Skeletal muscle tissue (tissue), 3 donors: ENCODE measurements at regions not wholly inside any gene's neighbourhood (a gene's known extent, or its start where the extent isn't known, plus 50 kb on each side); places are given as distances from the start of the nearest gene placed in this dataset.
"Not testable (repeated sequence)": the region's sequence is repeated elsewhere in the genome, so short reads cannot be mapped to it uniquely, and the experiment has no call there.

ENCODE experiments used
- H3K27ac ChIP-seq: one replicate; pipeline ENCODE4 v1.7.0; 2013; ENCODE audit warnings: mild to moderate bottlenecking, low read depth, low read length, inconsistent platforms
- H3K27me3 ChIP-seq, 3 donors: one replicate each; pipeline ENCODE4 v1.7.0; 2013; ENCODE audit warnings: low read length in 3 of 3; ENCODE audit not compliant: control insufficient read depth in 3 of 3, insufficient read depth in 3 of 3
- H3K36me3 ChIP-seq, 3 donors: one replicate each; pipeline ENCODE4 v1.7.0; 2013; ENCODE audit warnings: low read length in 3 of 3; ENCODE audit not compliant: control insufficient read depth in 3 of 3, insufficient read depth in 3 of 3
- H3K4me1 ChIP-seq, 3 donors: one replicate each; pipeline ENCODE4 v1.7.0; 2013; ENCODE audit warnings: low read length in 3 of 3, mild to moderate bottlenecking in 3 of 3; ENCODE audit not compliant: control insufficient read depth in 3 of 3, insufficient read depth in 3 of 3
- H3K4me3 ChIP-seq, 3 donors: one replicate each; pipeline ENCODE4 v1.7.0; 2013; ENCODE audit warnings: low read length in 3 of 3
- H3K9ac ChIP-seq, 3 donors: one replicate each; pipeline ENCODE4 v1.7.0; 2013; ENCODE audit warnings: low read length in 3 of 3, mild to moderate bottlenecking in 3 of 3, moderate library complexity in 2 of 3, low read depth in 1 of 3
- H3K9me3 ChIP-seq, 3 donors: one replicate each; pipeline ENCODE4 v1.7.0; 2013; ENCODE audit warnings: low read length in 3 of 3; ENCODE audit not compliant: control insufficient read depth in 3 of 3
- donor health status: Osteomylitis.

DNA sequence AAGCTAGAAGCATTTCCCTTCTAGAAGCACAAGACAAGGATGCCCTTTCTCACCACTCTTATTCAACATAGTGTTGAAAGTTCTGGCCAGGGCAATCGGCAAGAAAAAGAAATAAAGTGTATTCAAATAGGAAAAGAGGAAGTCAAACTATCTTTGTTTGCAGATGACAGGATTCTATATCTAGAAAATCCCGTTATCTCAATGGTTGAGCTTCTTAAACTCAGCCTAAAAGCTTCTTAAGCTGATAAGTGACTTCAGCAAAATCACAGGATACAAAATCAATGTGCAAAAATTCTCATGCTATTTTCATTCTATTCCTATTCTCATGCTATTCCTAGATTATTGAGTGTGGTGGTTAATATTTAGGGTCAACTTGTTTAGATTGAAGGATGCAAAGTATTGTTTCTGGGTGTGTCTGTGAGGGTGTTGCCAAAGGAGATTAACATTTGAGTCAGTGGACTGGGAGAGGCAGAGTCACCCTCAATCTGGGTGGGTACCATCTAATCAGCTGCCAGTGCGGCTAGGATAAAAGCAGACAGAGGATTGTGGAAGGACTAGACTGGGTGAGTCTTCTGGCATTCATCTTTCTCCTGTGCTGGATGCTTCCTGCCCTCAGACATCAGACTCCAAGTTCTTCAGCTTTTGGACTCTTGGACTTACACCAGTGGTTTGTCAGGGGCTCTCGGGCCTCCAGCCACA lies 111.9 kb downstream of the LSMEM1 start:
- H3K4me3 ChIP-seq, H3K27me3 ChIP-seq, H3K9me3 ChIP-seq, H3K4me1 ChIP-seq, H3K36me3 ChIP-seq, H3K27ac ChIP-seq, H3K9ac ChIP-seq: not testable (repeated sequence)

- H3K27me3 ChIP-seq = no peaks in the 10 kb centered on the region
- H3K27ac ChIP-seq = no peak overlapping the region
- no peaks in the 10 kb centered on the region for H3K36me3 ChIP-seq
- H3K4me3 ChIP-seq = no peak overlapping the region
- H3K4me1 ChIP-seq = no peaks in the 10 kb centered on the region
- H3K9ac ChIP-seq = no peak overlapping the region
- H3K9me3 ChIP-seq = no peaks in the 10 kb centered on the region
Observed at GRCh38 chr7:112594397-112594796, 113.6 kb downstream of the LSMEM1 start.

DNA sequence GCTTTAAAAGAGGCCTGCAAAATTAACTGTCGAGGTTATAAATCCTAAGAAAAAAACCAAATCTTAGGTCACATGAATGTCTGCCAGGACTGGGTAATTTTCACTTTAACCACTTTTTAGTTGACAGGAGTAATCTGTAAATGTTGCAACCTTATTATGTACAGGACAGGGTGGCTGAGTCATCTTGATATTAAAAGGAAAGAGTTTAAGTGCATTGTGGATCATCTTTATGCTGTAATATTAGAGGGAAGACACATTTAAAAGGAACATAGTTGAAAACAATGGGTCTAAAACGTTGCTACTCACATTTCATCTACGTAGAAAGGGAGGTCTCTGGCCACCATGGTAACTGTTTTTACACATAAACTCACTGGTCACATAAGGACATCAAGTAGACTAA lies 115.5 kb downstream of the LSMEM1 start:
- no peaks in the 10 kb centered on the region for H3K9me3 ChIP-seq
- H3K36me3 ChIP-seq = no peaks in the 10 kb centered on the region
- no peak overlapping the region for H3K27ac ChIP-seq
- H3K4me3 ChIP-seq = no peak overlapping the region
- no peaks in the 10 kb centered on the region for H3K27me3 ChIP-seq
- no peaks in the 10 kb centered on the region for H3K4me1 ChIP-seq
- no peak overlapping the region for H3K9ac ChIP-seq

DNA sequence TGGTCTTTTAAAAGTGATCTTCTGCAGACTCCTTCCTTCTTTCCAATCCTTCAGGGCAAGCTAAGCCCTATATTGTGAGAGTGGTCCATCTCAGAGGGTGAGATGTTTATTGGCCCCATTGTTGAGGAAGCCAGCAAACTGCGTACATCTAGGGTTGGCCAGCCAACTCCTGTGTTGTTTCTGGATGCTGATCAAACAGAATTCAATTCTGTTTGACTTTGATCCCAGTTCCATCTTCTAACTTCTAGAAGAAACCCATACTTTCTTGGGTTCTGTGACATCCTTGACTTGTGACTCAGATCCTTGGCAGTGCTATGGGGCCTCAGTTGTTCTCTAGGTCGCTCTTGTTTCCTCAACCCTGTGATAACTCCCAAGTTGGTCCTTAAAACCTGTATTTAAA lies 116.2 kb downstream of the LSMEM1 start:
- Histone ChIP-seq H3K4me3 (no peak overlapping the region), H3K4me1 (no peaks in the 10 kb centered on the region), H3K9ac (no peak overlapping the region), H3K27ac (no peak overlapping the region), H3K27me3 (no peaks in the 10 kb centered on the region), H3K36me3 (no peaks in the 10 kb centered on the region), H3K9me3 (no peaks in the 10 kb centered on the region)

DNA sequence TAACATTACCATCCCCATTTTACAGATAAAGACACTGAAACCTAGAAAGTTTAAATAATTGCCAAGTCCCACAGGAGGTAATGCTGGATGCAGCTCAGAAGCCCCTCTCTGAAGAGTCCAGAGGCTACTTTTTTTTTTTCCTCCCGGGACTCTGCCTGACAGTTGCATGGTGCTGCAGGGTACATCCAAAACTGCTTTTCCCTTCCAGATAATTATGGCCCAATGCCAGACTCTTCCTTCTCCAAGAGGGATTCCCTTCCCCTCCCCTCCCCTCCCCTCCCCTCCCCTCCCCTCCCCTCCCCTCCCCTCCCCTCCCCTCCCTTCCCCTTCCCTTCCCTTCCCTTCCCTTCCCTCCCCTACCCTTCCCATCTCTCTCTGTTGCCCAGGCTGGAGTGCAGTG lies 122.9 kb downstream of the LSMEM1 start:
- no peak overlapping the region for H3K9ac ChIP-seq
- H3K9me3 ChIP-seq = no peaks in the 10 kb centered on the region
- no peaks in the 10 kb centered on the region for H3K4me1 ChIP-seq
- H3K27me3 ChIP-seq = no peaks in the 10 kb centered on the region
- no peaks in the 10 kb centered on the region for H3K36me3 ChIP-seq
- no peak overlapping the region for H3K27ac ChIP-seq
- no peak overlapping the region for H3K4me3 ChIP-seq

DNA sequence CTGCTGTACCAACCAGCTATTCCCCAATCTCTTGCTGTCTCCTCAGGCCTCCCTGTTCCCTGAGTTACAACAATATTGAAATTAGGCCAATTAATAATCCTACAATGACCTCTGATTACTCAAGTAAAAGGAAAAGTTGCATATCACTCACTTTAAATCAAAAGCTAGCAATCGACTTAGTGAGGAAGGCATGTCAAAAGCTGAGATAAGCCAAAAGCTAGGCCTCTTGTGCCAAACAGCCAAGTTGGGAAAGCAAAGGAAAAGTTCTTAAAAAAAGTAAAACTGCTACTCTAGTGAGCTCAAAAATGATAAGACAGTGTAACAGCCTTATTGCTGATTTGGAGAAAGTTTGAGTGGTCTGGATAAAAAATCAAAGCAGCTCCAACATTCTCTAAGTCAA lies 129.8 kb downstream of the LSMEM1 start:
- no peak overlapping the region for H3K9ac ChIP-seq
- H3K36me3 ChIP-seq = no peaks in the 10 kb centered on the region

GRCh38 chr7:112615701-112616100 lies 134.9 kb downstream of the LSMEM1 start:
- H3K4me3 ChIP-seq = no peak overlapping the region
- no peak overlapping the region for H3K27ac ChIP-seq
- H3K36me3 ChIP-seq = no peaks in the 10 kb centered on the region
- H3K27me3 ChIP-seq = no peaks in the 10 kb centered on the region
- no peaks in the 10 kb centered on the region for H3K9me3 ChIP-seq
- no peaks in the 10 kb centered on the region for H3K4me1 ChIP-seq
- no peak overlapping the region for H3K9ac ChIP-seq

More for the DNA sequence above, 129.8 kb downstream of the LSMEM1 start:
- no peaks in the 10 kb centered on the region for H3K4me1 ChIP-seq
- no peaks in the 10 kb centered on the region for H3K9me3 ChIP-seq
- H3K27me3 ChIP-seq = no peaks in the 10 kb centered on the region
- no peak overlapping the region for H3K27ac ChIP-seq
- H3K4me3 ChIP-seq = no peak overlapping the region

- no peaks in the 10 kb centered on the region for H3K4me1 ChIP-seq
- no peaks in the 10 kb centered on the region for H3K36me3 ChIP-seq
- no peak overlapping the region for H3K27ac ChIP-seq
- no peaks in the 10 kb centered on the region for H3K27me3 ChIP-seq
- no peak overlapping the region for H3K4me3 ChIP-seq
- H3K9me3 ChIP-seq = no peaks in the 10 kb centered on the region
- H3K9ac ChIP-seq = no peak overlapping the region
Observed at GRCh38 chr7:112616295-112616694, 135.5 kb downstream of the LSMEM1 start.

GRCh38 chr7:112619343-112619742 lies 138.6 kb downstream of the LSMEM1 start:
- Histone ChIP-seq H3K4me1 (no peaks in the 10 kb centered on the region), H3K27ac (no peak overlapping the region), H3K9ac (no peak overlapping the region), H3K27me3 (no peaks in the 10 kb centered on the region), H3K9me3 (no peaks in the 10 kb centered on the region), H3K36me3 (no peaks in the 10 kb centered on the region), H3K4me3 (no peak overlapping the region)

DNA sequence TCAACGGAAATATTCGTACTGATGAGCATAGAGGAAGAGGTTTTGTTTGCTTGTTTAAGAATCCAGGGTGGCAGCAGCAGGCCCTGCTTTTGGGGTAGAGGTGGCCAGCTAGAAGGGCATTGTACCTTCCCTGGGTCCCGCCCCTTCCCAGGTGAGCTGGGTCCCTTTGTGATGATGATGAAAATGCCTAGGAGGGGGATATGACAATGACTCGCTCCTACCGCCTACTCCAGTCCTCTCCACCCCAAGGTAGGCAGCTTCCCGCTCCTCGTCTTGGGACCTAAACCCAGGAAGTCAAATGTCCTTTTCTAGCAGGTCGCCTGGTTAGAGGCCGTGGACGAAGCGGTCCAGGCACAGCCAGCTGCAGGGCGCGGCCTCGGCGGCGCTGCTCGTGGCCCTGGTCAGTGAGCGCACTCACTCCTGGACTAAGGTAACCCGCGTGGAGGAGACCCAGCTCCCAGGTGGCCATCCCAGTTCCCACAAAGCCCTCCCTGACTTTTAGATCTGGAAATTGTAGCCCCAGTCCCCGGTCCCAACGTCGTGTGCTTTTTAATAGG lies 141.4 kb downstream of the LSMEM1 start:
- no peak overlapping the region for H3K27ac ChIP-seq
- no peaks in the 10 kb centered on the region for H3K4me1 ChIP-seq
- H3K9ac ChIP-seq = no peak overlapping the region
- no peaks in the 10 kb centered on the region for H3K36me3 ChIP-seq
- H3K27me3 ChIP-seq = no peaks in the 10 kb centered on the region
- no peaks in the 10 kb centered on the region for H3K9me3 ChIP-seq
- no peak overlapping the region for H3K4me3 ChIP-seq
